Ectodermal cell (in vitro differentiated cells): ENCODE measurements at regions not wholly inside any gene's neighbourhood (a gene's known extent, or its start where the extent isn't known, plus 50 kb on each side); places are given as distances from the start of the nearest gene placed in this dataset.
"Not testable (repeated sequence)": the region's sequence is repeated elsewhere in the genome, so short reads cannot be mapped to it uniquely, and the experiment has no call there.

Experiments
- H3K27ac ChIP-seq: 2 replicates; pipeline ENCODE4 v1.7.0; 2013; ENCODE audit warnings: mild to moderate bottlenecking, low read depth, low read length; ENCODE audit not compliant: insufficient read depth, poor library complexity, severe bottlenecking
- H3K27me3 ChIP-seq: 2 replicates; pipeline ENCODE4 v1.7.0; 2013; ENCODE audit warnings: mild to moderate bottlenecking, low read length; ENCODE audit not compliant: insufficient read depth, control insufficient read depth, poor library complexity, severe bottlenecking
- H3K36me3 ChIP-seq: one replicate; pipeline ENCODE4 v1.7.0; 2013; ENCODE audit warnings: low read length; ENCODE audit not compliant: control insufficient read depth, insufficient read depth
- H3K4me1 ChIP-seq: one replicate; pipeline ENCODE4 v1.7.0; 2013; ENCODE audit warnings: low read length; ENCODE audit not compliant: control insufficient read depth, insufficient read depth
- H3K4me3 ChIP-seq: 2 replicates; pipeline ENCODE4 v1.7.0; 2013; ENCODE audit warnings: low read depth, low read length, control low read depth; ENCODE audit not compliant: insufficient read depth
- H3K9me3 ChIP-seq: 2 replicates; pipeline ENCODE4 v1.7.0; 2013; ENCODE audit warnings: mild to moderate bottlenecking, low read length, moderate library complexity; ENCODE audit not compliant: control insufficient read depth
- WGBS, 2 experiments: methylation state at CpG; one replicate each; pipeline ENCODE4 v1.1.7; 2013; ENCODE audit warnings: missing lambda C conversion rate in 2 of 2; 5-methylcytosine and 5-hydroxymethylcytosine counted together

GRCh38 chr13:74272826-74273225, 138.6 kb upstream of the KLF12 start:
- Histone ChIP-seq H3K27me3 (no peaks in the 10 kb centered on the region), H3K4me1 (no peaks in the 10 kb centered on the region), H3K36me3 (no peaks in the 10 kb centered on the region), H3K9me3 (no peaks in the 10 kb centered on the region), H3K27ac (no peak overlapping the region), H3K4me3 (no peak overlapping the region)
- WGBS, 2 experiments = 100% methylated on average over 1 of the region's 1 CpG; no CpG with 5 or more reads in 1 of the 2 experiments

GRCh38 chr13:74270018-74270417, 135.8 kb upstream of the KLF12 start:
- Histone ChIP-seq H3K4me1 (no peaks in the 10 kb centered on the region), H3K36me3 (no peaks in the 10 kb centered on the region), H3K27me3 (no peaks in the 10 kb centered on the region), H3K9me3 (no peaks in the 10 kb centered on the region), H3K4me3 (no peak overlapping the region), H3K27ac (no peak overlapping the region)
- WGBS, 2 experiments = 65 to 71% methylated on average over 1 of the region's 1 CpG

GRCh38 chr13:74266861-74267260, 132.7 kb upstream of the KLF12 start:
- Histone ChIP-seq H3K4me3 (no peak overlapping the region), H3K9me3 (no peaks in the 10 kb centered on the region), H3K4me1 (no peaks in the 10 kb centered on the region), H3K27me3 (no peaks in the 10 kb centered on the region), H3K27ac (no peak overlapping the region), H3K36me3 (no peaks in the 10 kb centered on the region)
- no CpG with 5 or more reads among the region's 1 CpG for WGBS, 2 experiments

- H3K27me3 ChIP-seq = no peaks in the 10 kb centered on the region
- no peaks in the 10 kb centered on the region for H3K36me3 ChIP-seq
- no peaks in the 10 kb centered on the region for H3K9me3 ChIP-seq
- 74 to 75% methylated on average over 3 of the region's 3 CpGs for WGBS, 2 experiments
- H3K4me3 ChIP-seq = no peak overlapping the region
- no peaks in the 10 kb centered on the region for H3K4me1 ChIP-seq
- H3K27ac ChIP-seq = no peak overlapping the region
Observed at GRCh38 chr13:74266309-74266708, 132.1 kb upstream of the KLF12 start.

GRCh38 chr13:74264333-74264732, 130.1 kb upstream of the KLF12 start:
- Histone ChIP-seq H3K9me3 (no peaks in the 10 kb centered on the region), H3K36me3 (no peaks in the 10 kb centered on the region), H3K4me3 (no peak overlapping the region), H3K27ac (no peak overlapping the region), H3K4me1 (no peaks in the 10 kb centered on the region), H3K27me3 (no peaks in the 10 kb centered on the region)

- H3K4me3 ChIP-seq, H3K9me3 ChIP-seq, H3K4me1 ChIP-seq, H3K27ac ChIP-seq, H3K27me3 ChIP-seq, H3K36me3 ChIP-seq: not testable (repeated sequence)
- 88 to 97% methylated on average over 2 to 3 of the region's 3 CpGs for WGBS, 2 experiments
Observed at GRCh38 chr13:74260420-74260819, 126.2 kb upstream of the KLF12 start.

- Histone ChIP-seq H3K9me3 (no peaks in the 10 kb centered on the region), H3K4me3 (no peak overlapping the region), H3K27me3 (no peaks in the 10 kb centered on the region), H3K4me1 (no peaks in the 10 kb centered on the region), H3K27ac (no peak overlapping the region), H3K36me3 (no peaks in the 10 kb centered on the region)
- WGBS, 2 experiments = 99 to 100% methylated on average over 2 to 3 of the region's 3 CpGs
Observed at GRCh38 chr13:74259641-74260040, 125.4 kb upstream of the KLF12 start.

GRCh38 chr13:74258961-74259360, 124.8 kb upstream of the KLF12 start:
- WGBS, 2 experiments = 91 to 99% methylated on average over 4 of the region's 4 CpGs
- Histone ChIP-seq H3K36me3 (no peaks in the 10 kb centered on the region), H3K27ac (no peak overlapping the region), H3K27me3 (no peaks in the 10 kb centered on the region), H3K4me3 (no peak overlapping the region), H3K4me1 (no peaks in the 10 kb centered on the region), H3K9me3 (no peaks in the 10 kb centered on the region)

- no peaks in the 10 kb centered on the region for H3K9me3 ChIP-seq
- 94 to 98% methylated on average over 4 of the region's 4 CpGs for WGBS, 2 experiments
Observed at GRCh38 chr13:74256969-74257368, 122.8 kb upstream of the KLF12 start.

GRCh38 chr13:74253161-74253560, 119.0 kb upstream of the KLF12 start:
- no peak overlapping the region for H3K4me3 ChIP-seq
- H3K27ac ChIP-seq = no peak overlapping the region
- no peaks in the 10 kb centered on the region for H3K9me3 ChIP-seq
- H3K27me3 ChIP-seq = no peaks in the 10 kb centered on the region
- no peaks in the 10 kb centered on the region for H3K36me3 ChIP-seq
- H3K4me1 ChIP-seq = no peaks in the 10 kb centered on the region
- no CpG with 5 or more reads among the region's 1 CpG for WGBS, 2 experiments

More at GRCh38 chr13:74256969-74257368, 122.8 kb upstream of the KLF12 start:
- no peak overlapping the region for H3K27ac ChIP-seq
- no peaks in the 10 kb centered on the region for H3K27me3 ChIP-seq
- H3K4me3 ChIP-seq = no peak overlapping the region
- no peaks in the 10 kb centered on the region for H3K36me3 ChIP-seq
- no peaks in the 10 kb centered on the region for H3K4me1 ChIP-seq
